CD14-positive monocyte (primary cell): ENCODE measurements at regions not wholly inside any gene's neighbourhood (a gene's known extent, or its start where the extent isn't known, plus 50 kb on each side); places are given as distances from the start of the nearest gene placed in this dataset.

Source experiments
- DNase-seq, 3 donors: peaks; one replicate each; pipeline ENCODE4 v3.0.0-alpha.2; 2011 to 2022
- H2AFZ ChIP-seq: 2 replicates; pipeline ENCODE4 v1.6.0; 2012; ENCODE audit warnings: mild to moderate bottlenecking, low read depth, low read length, inconsistent platforms; ENCODE audit not compliant: insufficient read depth, poor library complexity, severe bottlenecking
- H3K27ac ChIP-seq, 2 donors: 1 replicate in 1 of 2; 2 replicates in 1 of 2; pipeline ENCODE4 v1.5.1; 2012 to 2013; ENCODE audit warnings: low read length in 2 of 2, control low read depth in 1 of 2, inconsistent platforms in 1 of 2, low read depth in 1 of 2, mild to moderate bottlenecking in 1 of 2
- H3K27me3 ChIP-seq, 2 donors: one replicate each; pipeline versions ENCODE4 v1.6.0 to v1.6.1; 2011 to 2013; ENCODE audit warnings: low read length in 2 of 2; ENCODE audit not compliant: control insufficient read depth in 2 of 2, insufficient read depth in 2 of 2
- H3K36me3 ChIP-seq, 2 donors: replicated peaks in 1 of 2; 1 replicate in 1 of 2; 2 replicates in 1 of 2; pipeline versions ENCODE4 v1.5.1 to v1.6.1; 2012 to 2013; ENCODE audit warnings: low read length in 2 of 2, control low read depth in 1 of 2, inconsistent platforms in 1 of 2, mild to moderate bottlenecking in 1 of 2; ENCODE audit not compliant: insufficient read depth in 2 of 2, control insufficient read depth in 1 of 2
- H3K4me1 ChIP-seq, 2 donors: 1 replicate in 1 of 2; 2 replicates in 1 of 2; pipeline versions ENCODE4 v1.5.1 to v1.6.1; 2012 to 2013; ENCODE audit warnings: low read length in 2 of 2, control low read depth in 1 of 2, inconsistent platforms in 1 of 2, mild to moderate bottlenecking in 1 of 2, moderate library complexity in 1 of 2; ENCODE audit not compliant: insufficient read depth in 2 of 2, control insufficient read depth in 1 of 2
- H3K4me2 ChIP-seq: replicated peaks from 2 replicates; pipeline ENCODE3; 2012; ENCODE audit warnings: low read length, moderate library complexity, mild to moderate bottlenecking; ENCODE audit not compliant: poor library complexity, severe bottlenecking; ENCODE audit errors: extremely low read depth
- H3K4me3 ChIP-seq, 3 experiments: fragments of 200-600 bp in 1 of 3; sonication (generic) in 1 of 3; replicated peaks in 1 of 3; 1 replicate in 2 of 3; 2 replicates in 1 of 3; pipeline ENCODE4 v1.5.1; 2011 to 2013; ENCODE audit warnings: low read length in 3 of 3, mild to moderate bottlenecking in 3 of 3, control low read depth in 2 of 3, low read depth in 2 of 3, inconsistent platforms in 1 of 3, moderate library complexity in 1 of 3
- H3K79me2 ChIP-seq: 2 replicates; pipeline ENCODE4 v1.6.0; 2012; ENCODE audit warnings: mild to moderate bottlenecking, control low read depth, inconsistent platforms, low read length, moderate library complexity; ENCODE audit not compliant: insufficient read depth
- H3K9ac ChIP-seq: 2 replicates; pipeline ENCODE4 v1.6.0; 2017; ENCODE audit warnings: low read length, mild to moderate bottlenecking; ENCODE audit not compliant: insufficient read depth, poor library complexity, severe bottlenecking
- H3K9me3 ChIP-seq, 2 donors: replicated peaks in 1 of 2; 1 replicate in 1 of 2; 2 replicates in 1 of 2; pipeline versions ENCODE4 v1.5.1 to v1.6.1; 2012 to 2013; ENCODE audit warnings: low read length in 2 of 2, control low read depth in 1 of 2; ENCODE audit not compliant: control insufficient read depth in 1 of 2, insufficient read depth in 1 of 2
- H4K20me1 ChIP-seq: 2 replicates; pipeline ENCODE4 v1.6.0; 2012; ENCODE audit warnings: mild to moderate bottlenecking, low read length, control low read depth, moderate library complexity; ENCODE audit not compliant: insufficient read depth
- H3K27ac Mint-ChIP-seq, 7 donors: one replicate each; pipeline ENCODE4 v1.8.0; 2020; ENCODE audit warnings: mild to moderate bottlenecking in 7 of 7, mixed read lengths in 7 of 7, moderate library complexity in 6 of 7, inconsistent platforms in 2 of 7
- H3K27me3 Mint-ChIP-seq, 3 donors: one replicate each; pipeline ENCODE4 v1.8.0; 2021 to 2022; ENCODE audit warnings: low read depth in 3 of 3, mild to moderate bottlenecking in 3 of 3, mixed read lengths in 3 of 3, moderate library complexity in 3 of 3, inconsistent platforms in 1 of 3
- H3K36me3 Mint-ChIP-seq, 2 donors: one replicate each; pipeline ENCODE4 v1.8.0; 2020; ENCODE audit warnings: mixed read lengths in 2 of 2, inconsistent platforms in 1 of 2, mild to moderate bottlenecking in 1 of 2
- H3K4me1 Mint-ChIP-seq: one replicate; pipeline ENCODE4 v1.8.0; 2020; ENCODE audit warnings: mild to moderate bottlenecking, mixed read lengths
- H3K4me3 Mint-ChIP-seq, 2 donors: one replicate each; pipeline ENCODE4 v1.8.0; 2020; ENCODE audit warnings: mild to moderate bottlenecking in 2 of 2, mixed read lengths in 2 of 2, moderate library complexity in 1 of 2
- H3K9me3 Mint-ChIP-seq, 7 donors: one replicate each; pipeline ENCODE4 v1.8.0; 2020 to 2022; ENCODE audit warnings: mixed read lengths in 7 of 7, mild to moderate bottlenecking in 6 of 7, moderate library complexity in 6 of 7, inconsistent platforms in 2 of 7
- WGBS: methylation state at CpG from one replicate; pipeline ENCODE4 v1.1.5; 2013; ENCODE audit warnings: missing lambda C conversion rate; ENCODE audit not compliant: insufficient coverage; 5-methylcytosine and 5-hydroxymethylcytosine counted together
- intact Hi-C, 2 donors: fragments of 100-400 bp; cut with micrococcal nuclease; formaldehyde crosslinking; loops; one replicate each; pipeline versions ENCODE4 v1.15.0 to v1.15.1; 2023
- TF ChIP-seq, protein P1 (sequence below): fragments of 200-600 bp; IDR thresholded peaks from one replicate; pipeline ENCODE4 v1.8.0; 2022; ENCODE audit warnings: antibody characterized with exemption, mild to moderate bottlenecking

DNA sequence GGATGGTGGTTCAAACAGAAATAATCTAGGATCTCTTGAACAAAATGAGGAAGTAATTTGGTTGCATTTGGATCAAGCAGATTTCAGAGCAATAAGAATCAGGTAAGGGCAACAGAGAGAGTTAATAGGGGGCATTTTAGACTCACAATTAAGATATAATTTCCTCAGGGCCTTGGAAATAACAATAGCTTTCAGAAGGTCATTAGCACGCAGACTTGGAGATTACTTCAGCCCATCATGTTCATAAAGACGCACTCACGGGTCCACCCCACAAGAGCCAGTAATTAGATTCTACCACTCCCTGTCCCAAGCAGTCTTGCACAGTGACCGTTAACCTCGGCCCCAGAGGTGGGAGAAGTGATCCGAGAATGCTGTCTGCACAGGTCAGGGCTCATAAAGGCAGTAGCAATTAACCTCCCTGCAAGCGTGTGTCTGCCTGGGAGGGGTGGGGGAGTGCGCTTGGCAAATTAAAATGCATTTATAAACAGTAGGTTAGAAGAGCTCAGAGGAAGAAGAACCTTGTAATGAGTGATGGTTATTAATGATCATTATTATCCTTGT lies 125.7 kb upstream of the CCDC196 start:
- no peak overlapping the region for H3K9ac ChIP-seq
- H3K27ac ChIP-seq, result no peak overlapping the region
- TF ChIP-seq, protein P1, sequence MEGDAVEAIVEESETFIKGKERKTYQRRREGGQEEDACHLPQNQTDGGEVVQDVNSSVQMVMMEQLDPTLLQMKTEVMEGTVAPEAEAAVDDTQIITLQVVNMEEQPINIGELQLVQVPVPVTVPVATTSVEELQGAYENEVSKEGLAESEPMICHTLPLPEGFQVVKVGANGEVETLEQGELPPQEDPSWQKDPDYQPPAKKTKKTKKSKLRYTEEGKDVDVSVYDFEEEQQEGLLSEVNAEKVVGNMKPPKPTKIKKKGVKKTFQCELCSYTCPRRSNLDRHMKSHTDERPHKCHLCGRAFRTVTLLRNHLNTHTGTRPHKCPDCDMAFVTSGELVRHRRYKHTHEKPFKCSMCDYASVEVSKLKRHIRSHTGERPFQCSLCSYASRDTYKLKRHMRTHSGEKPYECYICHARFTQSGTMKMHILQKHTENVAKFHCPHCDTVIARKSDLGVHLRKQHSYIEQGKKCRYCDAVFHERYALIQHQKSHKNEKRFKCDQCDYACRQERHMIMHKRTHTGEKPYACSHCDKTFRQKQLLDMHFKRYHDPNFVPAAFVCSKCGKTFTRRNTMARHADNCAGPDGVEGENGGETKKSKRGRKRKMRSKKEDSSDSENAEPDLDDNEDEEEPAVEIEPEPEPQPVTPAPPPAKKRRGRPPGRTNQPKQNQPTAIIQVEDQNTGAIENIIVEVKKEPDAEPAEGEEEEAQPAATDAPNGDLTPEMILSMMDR, result no peak
- H3K27me3 Mint-ChIP-seq, result peaks cover 2 to 4% (median 3%) of the 10 kb centered on the region in 3 donors
- H3K4me1 ChIP-seq, result no peaks in the 10 kb centered on the region
- H3K27me3 ChIP-seq, result no peaks in the 10 kb centered on the region
- DNase-seq, result no peak
- H3K27ac Mint-ChIP-seq, result no peak overlapping the region
- intact Hi-C loops, result loop anchor here in 1 of 2 donors (10.0 kb wide), 1 partner anchor 754 kb away; no protein-coding TSS in a partner anchor
- no peaks in the 10 kb centered on the region for H3K9me3 ChIP-seq
- H3K4me3 ChIP-seq, result no peak overlapping the region
- no peak overlapping the region for H3K4me3 Mint-ChIP-seq
- no peaks in the 10 kb centered on the region for H4K20me1 ChIP-seq
- H3K4me2 ChIP-seq, result no peak overlapping the region
- H3K79me2 ChIP-seq, result no peaks in the 10 kb centered on the region
- H3K36me3 ChIP-seq, result no peaks in the 10 kb centered on the region
- H3K9me3 Mint-ChIP-seq, result no peaks in the 10 kb centered on the region
- no peaks in the 10 kb centered on the region for H3K36me3 Mint-ChIP-seq
- H2AFZ ChIP-seq, result no peak overlapping the region
- WGBS, result 100% methylated on average over 1 of the region's 8 CpGs
- H3K4me1 Mint-ChIP-seq, result no peaks in the 10 kb centered on the region

DNA sequence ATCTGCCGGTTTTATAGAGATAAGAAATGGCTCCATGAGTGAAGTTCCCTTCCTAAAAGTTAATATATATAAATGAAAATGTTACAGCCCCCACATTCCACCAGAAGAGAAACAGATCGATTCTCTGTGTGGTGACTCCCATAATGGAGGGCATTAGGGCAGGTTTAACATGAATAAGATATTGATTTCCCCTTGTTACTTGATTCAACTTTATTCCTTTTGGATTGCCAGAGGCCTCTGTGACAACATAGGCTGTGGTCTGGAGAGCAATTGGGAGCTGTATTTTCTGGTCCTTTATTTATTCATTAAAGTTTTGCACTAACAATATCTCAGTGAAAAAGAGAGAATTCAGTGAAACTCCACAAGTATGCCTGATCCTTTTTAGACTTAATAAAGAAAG lies 125.2 kb upstream of the CCDC196 start:
- Histone ChIP-seq H2AFZ (no peak overlapping the region), H3K27me3 (no peaks in the 10 kb centered on the region), H3K4me2 (no peak overlapping the region), H3K27ac (no peak overlapping the region), H3K79me2 (no peaks in the 10 kb centered on the region), H3K9ac (no peak overlapping the region), H3K36me3 (no peaks in the 10 kb centered on the region), H3K4me1 (no peaks in the 10 kb centered on the region), H3K9me3 (no peaks in the 10 kb centered on the region), H3K4me3 (no peak overlapping the region), H4K20me1 (no peaks in the 10 kb centered on the region)
- Mint-ChIP-seq H3K4me1 (no peaks in the 10 kb centered on the region), H3K27me3 (peaks cover 2 to 5% (median 4%) of the 10 kb centered on the region in 3 donors), H3K27ac (no peak overlapping the region), H3K36me3 (no peaks in the 10 kb centered on the region), H3K9me3 (no peaks in the 10 kb centered on the region), H3K4me3 (no peak overlapping the region)
- no peak for DNase-seq
- WGBS, result no CpG with 5 or more reads among the region's 2 CpGs
- TF ChIP-seq, protein P1, result no peak
- intact Hi-C loops, result loop anchor here in 1 of 2 donors (10.0 kb wide), 1 partner anchor 754 kb away; no protein-coding TSS in a partner anchor
